Calu3 (cell line): ENCODE measurements at regions not wholly inside any gene's neighbourhood (a gene's known extent, or its start where the extent isn't known, plus 50 kb on each side); places are given as distances from the start of the nearest gene placed in this dataset.

Source experiments
- BruUV-seq: library from RNA; stranded (reverse); fragments of 400-500 nt; replicated peaks from 2 replicates; lab custom pipeline; 2021; lab: Mats Ljungman, UMichigan
- CTCF ChIA-PET: fragments of 300-600 bp; sonication (Branson Sonifier 250); formaldehyde crosslinking; loops from one replicate; lab custom pipeline; 2022; ENCODE audit warnings: antibody characterized with exemption; lab: Charles Lee
- DNase-seq: peaks from one replicate; pipeline ENCODE4 v3.0.0; 2022
- H3K27ac Mint-ChIP-seq: one replicate; pipeline ENCODE4 v1.8.0; 2022; ENCODE audit warnings: mixed read lengths; ENCODE audit not compliant: unreplicated experiment
- H3K27me3 Mint-ChIP-seq: one replicate; pipeline ENCODE4 v1.8.0; 2022; ENCODE audit warnings: mixed read lengths; ENCODE audit not compliant: unreplicated experiment
- H3K36me3 Mint-ChIP-seq: one replicate; pipeline ENCODE4 v1.8.0; 2022; ENCODE audit warnings: mild to moderate bottlenecking, moderate library complexity, mixed read lengths; ENCODE audit not compliant: insufficient read depth, unreplicated experiment
- H3K4me1 Mint-ChIP-seq: one replicate; pipeline ENCODE4 v1.8.0; 2022; ENCODE audit warnings: mild to moderate bottlenecking, low read depth, mixed read lengths; ENCODE audit not compliant: unreplicated experiment
- H3K4me3 Mint-ChIP-seq: one replicate; pipeline ENCODE4 v1.8.0; 2022; ENCODE audit warnings: mild to moderate bottlenecking, low read depth, moderate library complexity, mixed read lengths; ENCODE audit not compliant: unreplicated experiment
- H3K9me3 Mint-ChIP-seq: one replicate; pipeline ENCODE4 v1.8.0; 2022; ENCODE audit warnings: low read depth, mixed read lengths; ENCODE audit not compliant: unreplicated experiment
- intact Hi-C: fragments of 100-400 bp; cut with micrococcal nuclease; formaldehyde crosslinking; loops from one replicate; pipeline ENCODE4 v1.10.0; 2022; ENCODE audit not compliant: unreplicated experiment
- TF ChIP-seq, protein P1 (sequence below): fragments of 200-600 bp; IDR thresholded peaks from one replicate; pipeline ENCODE4 v1.8.0; 2022; ENCODE audit warnings: antibody characterized with exemption; ENCODE audit not compliant: unreplicated experiment

GRCh38 chr10:105793071-105793470 lies 1152.0 kb downstream of the SORCS3 start:
- intact Hi-C loops: no loop called here
- CTCF ChIA-PET: no interaction called here
- no peaks in the 10 kb centered on the region for H3K4me1 Mint-ChIP-seq
- TF ChIP-seq, protein P1, sequence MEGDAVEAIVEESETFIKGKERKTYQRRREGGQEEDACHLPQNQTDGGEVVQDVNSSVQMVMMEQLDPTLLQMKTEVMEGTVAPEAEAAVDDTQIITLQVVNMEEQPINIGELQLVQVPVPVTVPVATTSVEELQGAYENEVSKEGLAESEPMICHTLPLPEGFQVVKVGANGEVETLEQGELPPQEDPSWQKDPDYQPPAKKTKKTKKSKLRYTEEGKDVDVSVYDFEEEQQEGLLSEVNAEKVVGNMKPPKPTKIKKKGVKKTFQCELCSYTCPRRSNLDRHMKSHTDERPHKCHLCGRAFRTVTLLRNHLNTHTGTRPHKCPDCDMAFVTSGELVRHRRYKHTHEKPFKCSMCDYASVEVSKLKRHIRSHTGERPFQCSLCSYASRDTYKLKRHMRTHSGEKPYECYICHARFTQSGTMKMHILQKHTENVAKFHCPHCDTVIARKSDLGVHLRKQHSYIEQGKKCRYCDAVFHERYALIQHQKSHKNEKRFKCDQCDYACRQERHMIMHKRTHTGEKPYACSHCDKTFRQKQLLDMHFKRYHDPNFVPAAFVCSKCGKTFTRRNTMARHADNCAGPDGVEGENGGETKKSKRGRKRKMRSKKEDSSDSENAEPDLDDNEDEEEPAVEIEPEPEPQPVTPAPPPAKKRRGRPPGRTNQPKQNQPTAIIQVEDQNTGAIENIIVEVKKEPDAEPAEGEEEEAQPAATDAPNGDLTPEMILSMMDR: no peak
- no peak overlapping the region for H3K4me3 Mint-ChIP-seq
- no peaks in the 10 kb centered on the region for H3K27me3 Mint-ChIP-seq
- no peaks in the 10 kb centered on the region for H3K36me3 Mint-ChIP-seq
- BruUV-seq: no TSS peak
- H3K27ac Mint-ChIP-seq: no peak overlapping the region
- peaks cover under 1% of the 10 kb centered on the region for H3K9me3 Mint-ChIP-seq
- DNase-seq: no peak

GRCh38 chr10:105785721-105786120 lies 1144.6 kb downstream of the SORCS3 start:
- H3K4me3 Mint-ChIP-seq: no peak overlapping the region
- intact Hi-C loops: no loop called here
- BruUV-seq: no TSS peak
- CTCF ChIA-PET: no interaction called here
- TF ChIP-seq, protein P1: no peak
- DNase-seq: no peak
- peaks cover 6% of the 10 kb centered on the region for H3K9me3 Mint-ChIP-seq
- no peak overlapping the region for H3K27ac Mint-ChIP-seq
- no peaks in the 10 kb centered on the region for H3K36me3 Mint-ChIP-seq
- H3K27me3 Mint-ChIP-seq: no peaks in the 10 kb centered on the region
- H3K4me1 Mint-ChIP-seq: no peaks in the 10 kb centered on the region

DNA sequence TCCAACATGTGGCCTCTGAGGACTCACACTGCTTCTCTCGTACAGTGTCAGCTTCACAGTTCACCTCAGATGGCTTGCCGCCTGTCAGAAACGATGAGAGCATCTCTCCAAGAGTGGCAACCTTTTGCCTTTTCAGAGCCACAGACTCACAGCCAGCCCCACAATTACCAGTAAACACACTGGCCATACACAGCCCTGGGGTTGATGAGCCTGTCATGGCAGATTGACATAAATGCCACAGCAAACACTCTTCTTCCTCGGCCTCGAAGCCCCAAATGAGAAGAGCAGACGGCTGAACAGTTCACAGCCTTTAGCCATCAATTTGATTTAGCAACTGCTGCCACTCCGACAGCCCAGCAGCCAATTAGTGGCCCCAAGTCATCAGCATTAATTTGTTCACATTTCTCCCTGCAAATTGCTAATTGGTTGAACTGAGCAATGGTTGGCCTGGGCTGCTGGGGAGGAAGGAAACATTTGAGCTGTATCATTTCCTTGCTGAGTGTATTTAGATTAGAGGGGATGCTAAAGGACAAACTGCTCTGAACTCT lies 1142.9 kb downstream of the SORCS3 start:
- Mint-ChIP-seq H3K4me3 (no peak overlapping the region), H3K27ac (no peak overlapping the region), H3K9me3 (peaks cover 6% of the 10 kb centered on the region), H3K36me3 (no peaks in the 10 kb centered on the region), H3K4me1 (no peaks in the 10 kb centered on the region), H3K27me3 (no peaks in the 10 kb centered on the region)
- BruUV-seq: no TSS peak
- DNase-seq: no peak
- TF ChIP-seq, protein P1: no peak
- CTCF ChIA-PET: no interaction called here
- intact Hi-C loops: no loop called here

- no peak for DNase-seq
- Mint-ChIP-seq H3K4me1 (no peaks in the 10 kb centered on the region), H3K27ac (no peak overlapping the region), H3K36me3 (no peaks in the 10 kb centered on the region), H3K9me3 (peaks cover 2% of the 10 kb centered on the region), H3K27me3 (no peaks in the 10 kb centered on the region), H3K4me3 (no peak overlapping the region)
- BruUV-seq: no TSS peak
- TF ChIP-seq, protein P1: no peak
- intact Hi-C loops: no loop called here
- CTCF ChIA-PET: no interaction called here
Measured at GRCh38 chr10:105774881-105775280, 1133.8 kb downstream of the SORCS3 start.
